ENCODE measurements at regions not wholly inside any gene's neighbourhood (a gene's known extent, or its start where the extent isn't known, plus 50 kb on each side); places are given as distances from the start of the nearest gene placed in this dataset.

DNA sequence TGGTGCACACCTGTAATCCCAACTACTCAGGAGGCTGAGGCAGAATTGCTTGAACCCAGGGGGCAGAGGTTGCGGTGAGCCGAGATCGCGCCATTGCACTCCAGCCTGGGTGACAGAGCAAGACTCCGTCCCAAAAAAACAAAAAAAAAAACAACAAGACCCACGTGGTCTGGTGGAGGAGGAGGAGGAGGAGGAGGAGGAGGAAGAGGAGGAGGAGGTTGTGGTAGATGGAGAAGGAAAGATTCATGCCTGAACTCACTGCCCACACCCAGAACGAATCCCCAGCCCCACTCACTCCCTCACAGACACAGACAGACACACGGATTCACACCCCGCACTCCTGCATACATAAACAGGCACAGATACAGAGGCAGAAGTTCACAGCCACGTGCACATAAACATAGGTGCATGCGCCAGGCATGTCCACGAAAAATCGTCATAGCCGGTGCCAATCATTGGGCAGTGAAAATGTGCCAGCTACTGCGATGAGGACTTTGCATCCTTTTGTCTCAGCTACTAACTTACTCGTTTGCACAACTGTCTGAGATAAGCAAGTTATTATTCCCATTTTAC lies 138.5 kb downstream of the WSCD1 start:
- no peak for DNase-seq

DNA sequence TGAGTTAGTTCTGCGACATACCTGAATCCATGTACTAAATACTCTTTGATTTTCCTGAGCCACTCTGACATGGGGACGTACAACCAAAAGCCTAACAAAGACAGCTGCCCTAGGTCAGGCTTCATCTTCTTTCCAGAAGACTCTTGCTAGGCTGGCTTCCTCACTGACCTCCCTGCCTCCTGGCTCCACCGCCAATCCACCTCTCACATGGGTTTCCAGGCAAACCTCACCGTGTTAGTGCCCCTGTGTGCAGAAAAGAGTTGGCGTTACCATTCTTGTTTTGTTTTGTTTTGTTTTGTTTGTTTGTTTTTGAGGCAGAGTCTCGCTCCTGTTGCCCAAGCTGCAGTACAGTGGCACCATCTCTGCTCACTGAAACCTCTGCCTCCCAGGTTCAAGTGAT lies 135.3 kb downstream of the WSCD1 start:
- DNase-seq = no peak

DNA sequence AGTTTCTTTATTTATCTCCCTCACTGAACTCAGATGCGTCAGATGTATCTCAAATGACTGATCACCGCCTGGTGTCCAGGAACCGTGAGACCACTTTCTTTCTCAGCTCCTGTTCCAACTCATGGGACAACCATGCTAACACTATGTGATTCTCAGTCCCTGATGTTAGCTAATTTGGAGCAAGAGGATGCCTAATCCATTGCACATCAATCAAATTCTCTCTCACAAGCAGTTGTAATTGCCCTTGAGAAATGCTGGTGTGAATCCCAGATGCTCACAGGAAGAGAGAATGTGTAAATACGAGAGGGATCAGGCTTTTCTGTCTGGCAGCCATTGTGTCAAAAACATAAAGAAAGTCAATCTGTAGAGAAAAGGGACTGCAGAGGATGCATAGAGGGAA lies 134.9 kb downstream of the WSCD1 start:
- no peak for DNase-seq

DNA sequence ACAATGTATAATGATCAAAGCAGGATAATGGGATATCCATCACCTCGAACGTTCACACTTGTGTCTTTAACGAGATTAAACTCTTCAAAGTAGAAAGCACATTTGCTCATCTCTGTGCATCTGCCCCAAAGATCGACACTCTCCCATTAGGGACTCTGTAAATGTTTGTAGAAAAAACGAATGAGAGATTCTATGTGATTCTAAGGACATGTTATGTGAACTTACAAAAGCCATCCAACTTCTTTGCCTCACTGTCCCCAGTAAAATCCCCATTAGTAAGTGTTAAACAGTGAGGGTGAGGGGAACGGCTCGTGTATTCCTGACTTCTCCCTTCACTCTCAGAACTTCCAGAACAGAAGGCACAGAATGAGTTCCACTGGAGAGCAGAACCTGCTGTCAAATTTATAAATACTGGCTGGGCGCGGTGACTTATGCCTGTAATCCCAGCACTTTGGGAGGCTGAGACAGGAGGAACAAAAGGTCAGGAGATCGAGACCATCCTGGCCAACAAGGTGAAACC lies 134.1 kb downstream of the WSCD1 start:
- no peak for DNase-seq

- no peak for DNase-seq
Measured at GRCh38 chr17:6196355-6196754, 126.2 kb downstream of the WSCD1 start.

DNA sequence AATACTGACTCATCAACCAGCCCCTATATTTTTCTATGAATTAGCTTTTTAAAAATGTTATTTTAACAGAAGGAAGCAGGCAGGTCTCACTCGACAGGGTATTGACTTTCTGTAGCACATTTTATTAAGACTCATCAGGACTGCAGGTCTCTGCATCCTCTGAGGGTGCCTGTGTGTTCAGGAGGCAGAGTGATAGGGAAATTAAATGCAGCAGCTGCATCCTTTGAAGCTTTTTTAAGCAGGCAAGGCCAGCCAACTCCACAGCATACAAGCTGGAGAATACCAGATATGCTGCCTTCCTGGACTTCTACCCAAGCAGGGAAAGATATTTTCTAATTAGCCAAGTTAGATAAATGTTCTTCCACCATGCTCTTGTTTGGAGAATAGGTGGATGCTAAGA lies 124.9 kb downstream of the WSCD1 start:
- DNase-seq = no peak

DNA sequence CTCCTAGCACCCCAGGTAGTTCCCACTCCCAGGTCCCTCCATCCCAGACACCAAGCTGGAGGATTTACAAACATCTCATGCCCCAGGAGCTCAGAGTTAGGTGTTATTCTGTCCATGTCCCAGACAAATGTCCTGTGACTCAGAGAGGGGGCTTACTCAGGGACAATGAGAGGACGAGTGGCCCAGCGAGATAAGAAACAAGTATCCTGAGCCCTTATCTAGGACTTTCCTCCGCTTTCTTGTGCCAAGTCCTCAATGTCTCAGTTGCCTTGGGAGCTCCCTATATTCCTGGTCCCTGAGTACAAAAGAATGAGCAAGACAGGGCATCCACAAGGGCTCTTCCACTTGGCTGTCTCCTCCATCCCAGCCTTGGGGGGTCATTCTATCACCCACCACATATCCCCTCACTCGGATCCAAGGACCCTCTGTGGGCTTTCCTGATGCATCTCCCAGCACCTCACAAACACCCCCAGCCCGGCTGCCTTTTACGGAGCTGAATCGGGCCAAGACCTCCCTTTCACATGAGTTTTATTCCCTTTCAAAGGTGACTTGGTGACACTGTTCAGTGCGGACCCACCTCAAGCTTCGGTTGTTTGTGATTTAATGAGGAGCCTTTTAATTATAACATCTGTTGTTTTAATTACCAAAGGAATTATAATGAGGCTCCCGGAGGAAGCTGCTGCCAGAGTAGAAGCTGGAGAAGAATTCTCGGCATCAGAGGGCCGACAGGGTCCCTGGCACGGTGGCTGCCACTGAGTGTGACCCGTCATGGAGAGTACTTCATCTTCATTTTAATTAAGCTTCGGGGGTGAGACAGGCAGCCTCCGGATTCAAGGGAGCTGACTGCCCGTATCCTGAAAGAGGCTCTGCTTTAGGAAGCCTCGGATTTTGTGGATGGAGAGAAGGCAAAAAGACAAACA lies 121.5 kb downstream of the WSCD1 start:
- no peak for DNase-seq

DNA sequence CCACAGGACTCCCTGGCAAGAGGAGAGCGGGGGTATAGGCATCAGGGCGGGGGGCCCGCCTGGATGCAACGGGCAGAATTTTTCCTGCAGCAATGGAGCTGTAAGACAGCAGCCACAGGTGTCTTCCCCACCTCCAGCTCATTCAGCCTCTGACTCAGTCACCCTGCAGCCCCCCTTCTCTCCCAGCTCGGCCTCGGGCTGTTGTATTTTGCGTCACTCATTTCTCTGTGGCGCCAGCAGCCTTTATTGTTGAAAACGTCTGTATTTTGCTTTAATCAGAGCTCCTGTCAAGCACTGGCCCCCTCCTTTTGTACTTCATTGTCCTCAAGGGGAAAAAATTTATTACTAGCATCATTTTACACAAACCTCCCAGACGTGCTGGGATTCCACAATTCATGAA lies 117.7 kb downstream of the WSCD1 start:
- no peak for DNase-seq

DNA sequence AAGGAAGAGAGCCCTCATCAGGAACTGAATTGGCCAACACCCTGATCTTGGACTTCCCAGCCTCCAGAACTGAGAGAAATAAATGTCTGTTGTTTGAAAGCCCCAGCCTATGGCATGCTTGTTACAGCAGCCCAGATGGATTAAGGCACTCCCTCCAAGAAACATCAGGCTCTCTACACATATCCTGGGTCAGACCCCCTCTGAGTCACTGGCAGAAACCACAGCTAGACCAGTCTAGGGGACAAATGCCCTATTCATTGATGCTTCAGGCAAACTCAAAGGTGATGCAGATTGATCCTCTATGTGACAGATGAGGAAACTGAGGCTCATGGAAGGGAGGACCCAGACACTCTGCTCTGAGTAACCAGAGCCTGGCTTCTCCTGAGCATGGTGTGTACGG lies 116.8 kb downstream of the WSCD1 start:
- DNase-seq = no peak

GRCh38 chr17:6184508-6184907 lies 114.3 kb downstream of the WSCD1 start:
- DNase-seq = no peak

DNA sequence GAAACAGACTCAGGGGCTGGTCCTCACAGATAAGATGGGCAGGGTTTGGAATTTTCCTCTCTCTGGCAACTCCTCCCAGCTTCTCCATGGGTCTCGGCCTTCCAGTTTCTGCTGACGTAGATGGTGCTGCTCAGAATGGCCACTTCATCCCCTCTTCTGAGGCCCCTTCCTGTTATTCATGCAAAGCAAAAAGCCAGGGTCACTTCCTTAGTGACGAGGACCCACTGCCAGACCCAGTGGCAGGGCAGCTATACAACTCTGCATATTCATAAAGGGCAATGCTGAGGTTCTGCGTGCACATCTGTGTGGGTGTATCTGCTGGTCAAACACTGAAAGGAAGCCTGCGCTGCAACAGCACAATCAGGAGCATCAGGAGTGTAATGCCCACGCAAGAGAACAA lies 108.8 kb downstream of the WSCD1 start:
- DNase-seq = no peak

- no peak for DNase-seq
Measured at GRCh38 chr17:6177941-6178694, 107.9 kb downstream of the WSCD1 start.
